Transverse colon (tissue), 4 donors: ENCODE measurements at regions not wholly inside any gene's neighbourhood (a gene's known extent, or its start where the extent isn't known, plus 50 kb on each side); places are given as distances from the start of the nearest gene placed in this dataset.

ENCODE experiments used
- CTCF ChIP-seq, 5 experiments: fragments of 200-600 bp in 3 of 5; fragments of 450-650 bp in 2 of 5; sonication (generic) in 3 of 5; IDR thresholded peaks; 1 replicate in 2 of 5; 2 replicates in 3 of 5; pipeline ENCODE4 v1.5.1; 2016 to 2017; ENCODE audit warnings: antibody characterized with exemption in 5 of 5, inconsistent platforms in 3 of 5, mild to moderate bottlenecking in 2 of 5, moderate library complexity in 1 of 5
- POLR2AphosphoS5 ChIP-seq, 3 donors: sonication (generic); formaldehyde crosslinking; IDR thresholded peaks; one replicate each; pipeline ENCODE4 v1.6.1; 2016; ENCODE audit warnings: antibody characterized with exemption in 3 of 3

- no peak for TF ChIP-seq POLR2AphosphoS5 (IDR thresholded peaks at IDR 0.05)
- no peak for TF ChIP-seq CTCF (IDR thresholded peaks at IDR 0.05)
Measured at GRCh38 chr4:14368391-14368790, 633.9 kb upstream of the CPEB2 start.
